ENCODE measurements at regions not wholly inside any gene's neighbourhood (a gene's known extent, or its start where the extent isn't known, plus 50 kb on each side); places are given as distances from the start of the nearest gene placed in this dataset.
"Not testable (repeated sequence)": the region's sequence is repeated elsewhere in the genome, so short reads cannot be mapped to it uniquely, and the experiment has no call there.

DNA sequence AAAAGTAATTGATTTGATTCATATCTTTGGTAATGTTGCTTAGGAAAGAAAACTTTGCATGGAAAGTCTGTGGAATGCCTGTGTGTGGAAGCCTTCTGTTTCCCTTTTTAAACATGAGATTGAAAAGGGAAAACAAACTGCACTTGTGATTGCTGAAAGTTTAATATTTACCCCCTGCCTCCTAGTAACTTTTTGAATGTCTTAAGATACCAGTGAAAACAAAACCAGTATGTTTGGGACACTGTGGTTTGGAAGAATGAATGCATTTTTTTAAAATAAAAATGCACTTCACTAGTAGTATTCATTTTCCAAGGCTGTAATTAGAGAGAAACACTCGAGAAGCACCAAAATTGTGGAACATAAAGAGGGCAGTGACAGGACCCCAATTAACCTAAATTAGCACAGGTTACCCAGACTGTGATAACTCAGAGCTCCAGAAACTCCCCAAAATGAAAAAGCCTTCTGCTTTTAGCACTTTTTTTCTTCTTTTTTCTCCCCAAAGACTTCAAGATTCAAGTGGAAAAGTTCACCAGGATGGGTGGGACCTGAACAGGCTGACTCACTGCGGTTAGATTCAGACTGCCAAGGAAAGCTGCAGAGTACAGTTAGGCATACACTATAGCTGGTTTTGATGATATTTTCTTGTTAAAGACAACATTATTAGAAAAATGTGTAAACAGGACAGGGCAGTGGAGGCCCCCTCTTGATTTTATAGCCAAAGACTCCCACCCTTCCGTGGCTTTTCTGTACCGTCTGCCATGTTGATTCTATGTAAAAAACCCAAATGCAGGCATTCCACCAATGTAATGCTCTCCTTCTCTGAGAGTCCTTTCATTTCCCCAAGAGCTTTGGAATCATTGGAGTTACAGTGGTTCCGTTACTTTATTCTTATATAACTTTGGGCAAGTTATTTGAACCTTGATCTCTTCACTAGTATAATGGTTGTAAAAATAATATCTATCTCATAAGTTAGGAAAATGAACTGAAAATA lies 88.6 kb upstream of the NBPF26 start:
- TF ChIP-seq, protein P1, sequence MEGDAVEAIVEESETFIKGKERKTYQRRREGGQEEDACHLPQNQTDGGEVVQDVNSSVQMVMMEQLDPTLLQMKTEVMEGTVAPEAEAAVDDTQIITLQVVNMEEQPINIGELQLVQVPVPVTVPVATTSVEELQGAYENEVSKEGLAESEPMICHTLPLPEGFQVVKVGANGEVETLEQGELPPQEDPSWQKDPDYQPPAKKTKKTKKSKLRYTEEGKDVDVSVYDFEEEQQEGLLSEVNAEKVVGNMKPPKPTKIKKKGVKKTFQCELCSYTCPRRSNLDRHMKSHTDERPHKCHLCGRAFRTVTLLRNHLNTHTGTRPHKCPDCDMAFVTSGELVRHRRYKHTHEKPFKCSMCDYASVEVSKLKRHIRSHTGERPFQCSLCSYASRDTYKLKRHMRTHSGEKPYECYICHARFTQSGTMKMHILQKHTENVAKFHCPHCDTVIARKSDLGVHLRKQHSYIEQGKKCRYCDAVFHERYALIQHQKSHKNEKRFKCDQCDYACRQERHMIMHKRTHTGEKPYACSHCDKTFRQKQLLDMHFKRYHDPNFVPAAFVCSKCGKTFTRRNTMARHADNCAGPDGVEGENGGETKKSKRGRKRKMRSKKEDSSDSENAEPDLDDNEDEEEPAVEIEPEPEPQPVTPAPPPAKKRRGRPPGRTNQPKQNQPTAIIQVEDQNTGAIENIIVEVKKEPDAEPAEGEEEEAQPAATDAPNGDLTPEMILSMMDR (IDR thresholded peaks at IDR 0.05; ENCODE audit: low read depth, low read length, missing input control) = not testable (repeated sequence)
- TF ChIP-seq RAD21 (IDR thresholded peaks at IDR 0.05); JUND (IDR thresholded peaks at IDR 0.05); TAF1 (conservative IDR thresholded peaks at IDR 0.05); EGR1 (IDR thresholded peaks at IDR 0.05; ENCODE audit: low read depth in 2 of 2); YY1 (IDR thresholded peaks at IDR 0.05): not testable (repeated sequence)
- TF ChIP-seq, protein P2, sequence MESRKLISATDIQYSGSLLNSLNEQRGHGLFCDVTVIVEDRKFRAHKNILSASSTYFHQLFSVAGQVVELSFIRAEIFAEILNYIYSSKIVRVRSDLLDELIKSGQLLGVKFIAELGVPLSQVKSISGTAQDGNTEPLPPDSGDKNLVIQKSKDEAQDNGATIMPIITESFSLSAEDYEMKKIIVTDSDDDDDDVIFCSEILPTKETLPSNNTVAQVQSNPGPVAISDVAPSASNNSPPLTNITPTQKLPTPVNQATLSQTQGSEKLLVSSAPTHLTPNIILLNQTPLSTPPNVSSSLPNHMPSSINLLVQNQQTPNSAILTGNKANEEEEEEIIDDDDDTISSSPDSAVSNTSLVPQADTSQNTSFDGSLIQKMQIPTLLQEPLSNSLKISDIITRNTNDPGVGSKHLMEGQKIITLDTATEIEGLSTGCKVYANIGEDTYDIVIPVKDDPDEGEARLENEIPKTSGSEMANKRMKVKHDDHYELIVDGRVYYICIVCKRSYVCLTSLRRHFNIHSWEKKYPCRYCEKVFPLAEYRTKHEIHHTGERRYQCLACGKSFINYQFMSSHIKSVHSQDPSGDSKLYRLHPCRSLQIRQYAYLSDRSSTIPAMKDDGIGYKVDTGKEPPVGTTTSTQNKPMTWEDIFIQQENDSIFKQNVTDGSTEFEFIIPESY (IDR thresholded peaks at IDR 0.05) = not testable (repeated sequence)
- TF ChIP-seq, protein P3, sequence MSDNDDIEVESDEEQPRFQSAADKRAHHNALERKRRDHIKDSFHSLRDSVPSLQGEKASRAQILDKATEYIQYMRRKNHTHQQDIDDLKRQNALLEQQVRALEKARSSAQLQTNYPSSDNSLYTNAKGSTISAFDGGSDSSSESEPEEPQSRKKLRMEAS (IDR thresholded peaks at IDR 0.05) = not testable (repeated sequence)
- TF ChIP-seq, protein P4, sequence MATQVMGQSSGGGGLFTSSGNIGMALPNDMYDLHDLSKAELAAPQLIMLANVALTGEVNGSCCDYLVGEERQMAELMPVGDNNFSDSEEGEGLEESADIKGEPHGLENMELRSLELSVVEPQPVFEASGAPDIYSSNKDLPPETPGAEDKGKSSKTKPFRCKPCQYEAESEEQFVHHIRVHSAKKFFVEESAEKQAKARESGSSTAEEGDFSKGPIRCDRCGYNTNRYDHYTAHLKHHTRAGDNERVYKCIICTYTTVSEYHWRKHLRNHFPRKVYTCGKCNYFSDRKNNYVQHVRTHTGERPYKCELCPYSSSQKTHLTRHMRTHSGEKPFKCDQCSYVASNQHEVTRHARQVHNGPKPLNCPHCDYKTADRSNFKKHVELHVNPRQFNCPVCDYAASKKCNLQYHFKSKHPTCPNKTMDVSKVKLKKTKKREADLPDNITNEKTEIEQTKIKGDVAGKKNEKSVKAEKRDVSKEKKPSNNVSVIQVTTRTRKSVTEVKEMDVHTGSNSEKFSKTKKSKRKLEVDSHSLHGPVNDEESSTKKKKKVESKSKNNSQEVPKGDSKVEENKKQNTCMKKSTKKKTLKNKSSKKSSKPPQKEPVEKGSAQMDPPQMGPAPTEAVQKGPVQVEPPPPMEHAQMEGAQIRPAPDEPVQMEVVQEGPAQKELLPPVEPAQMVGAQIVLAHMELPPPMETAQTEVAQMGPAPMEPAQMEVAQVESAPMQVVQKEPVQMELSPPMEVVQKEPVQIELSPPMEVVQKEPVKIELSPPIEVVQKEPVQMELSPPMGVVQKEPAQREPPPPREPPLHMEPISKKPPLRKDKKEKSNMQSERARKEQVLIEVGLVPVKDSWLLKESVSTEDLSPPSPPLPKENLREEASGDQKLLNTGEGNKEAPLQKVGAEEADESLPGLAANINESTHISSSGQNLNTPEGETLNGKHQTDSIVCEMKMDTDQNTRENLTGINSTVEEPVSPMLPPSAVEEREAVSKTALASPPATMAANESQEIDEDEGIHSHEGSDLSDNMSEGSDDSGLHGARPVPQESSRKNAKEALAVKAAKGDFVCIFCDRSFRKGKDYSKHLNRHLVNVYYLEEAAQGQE (IDR thresholded peaks at IDR 0.05) = not testable (repeated sequence)
- TF ChIP-seq, protein P5, sequence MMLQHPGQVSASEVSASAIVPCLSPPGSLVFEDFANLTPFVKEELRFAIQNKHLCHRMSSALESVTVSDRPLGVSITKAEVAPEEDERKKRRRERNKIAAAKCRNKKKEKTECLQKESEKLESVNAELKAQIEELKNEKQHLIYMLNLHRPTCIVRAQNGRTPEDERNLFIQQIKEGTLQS (IDR thresholded peaks at IDR 0.05) = not testable (repeated sequence)

Data from liver (tissue), 3 donors.